GM18508 (cell line): ENCODE measurements at regions not wholly inside any gene's neighbourhood (a gene's known extent, or its start where the extent isn't known, plus 50 kb on each side); places are given as distances from the start of the nearest gene placed in this dataset.

Source experiments
- ATAC-seq: cut with Tn5 transposase; IDR thresholded peaks from one replicate; pipeline ENCODE4 v1.9.1; 2021; ENCODE audit warnings: moderate number of reproducible peaks; ENCODE audit not compliant: insufficient read depth, unreplicated experiment

DNA sequence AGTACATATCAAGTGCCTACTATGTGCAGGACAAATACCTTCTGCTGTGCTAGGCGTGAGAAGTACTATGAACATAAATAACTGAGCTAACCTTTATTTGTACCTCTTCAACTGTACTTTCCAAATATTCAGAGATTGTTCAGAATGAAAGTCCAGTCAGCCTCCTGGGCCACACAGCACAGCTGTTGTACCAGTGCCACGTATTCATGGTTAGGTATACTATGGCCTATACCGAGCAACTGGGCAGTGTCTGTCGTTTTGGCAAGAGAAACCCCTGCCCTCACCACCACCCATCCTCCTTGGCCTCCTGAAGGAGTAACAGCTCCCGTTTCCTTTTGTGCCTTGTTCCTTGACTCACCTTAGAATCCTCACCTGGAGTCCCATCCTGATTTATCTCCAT is 53.0 kb downstream of the RASSF10 start:
- ATAC-seq: no peak

DNA sequence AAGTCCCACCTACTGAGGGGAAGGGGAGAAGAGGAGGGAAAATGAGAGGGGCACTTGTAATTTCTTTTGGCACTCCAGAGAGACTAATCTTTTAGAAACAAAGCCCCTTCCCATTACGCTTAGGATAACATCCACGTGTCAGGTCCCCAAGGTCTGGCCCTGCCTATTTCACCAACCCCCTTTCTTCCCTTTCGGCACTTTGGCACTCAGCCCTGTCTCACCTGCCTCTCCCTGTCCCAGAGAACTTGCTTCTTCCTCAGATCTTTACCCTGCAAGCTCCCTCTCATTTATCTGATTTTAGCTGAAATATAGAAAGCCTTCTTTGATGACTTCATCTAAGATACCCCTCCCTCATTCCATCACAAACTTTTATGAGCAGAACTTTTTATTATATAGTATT is 55.5 kb downstream of the RASSF10 start:
- no peak for ATAC-seq

DNA sequence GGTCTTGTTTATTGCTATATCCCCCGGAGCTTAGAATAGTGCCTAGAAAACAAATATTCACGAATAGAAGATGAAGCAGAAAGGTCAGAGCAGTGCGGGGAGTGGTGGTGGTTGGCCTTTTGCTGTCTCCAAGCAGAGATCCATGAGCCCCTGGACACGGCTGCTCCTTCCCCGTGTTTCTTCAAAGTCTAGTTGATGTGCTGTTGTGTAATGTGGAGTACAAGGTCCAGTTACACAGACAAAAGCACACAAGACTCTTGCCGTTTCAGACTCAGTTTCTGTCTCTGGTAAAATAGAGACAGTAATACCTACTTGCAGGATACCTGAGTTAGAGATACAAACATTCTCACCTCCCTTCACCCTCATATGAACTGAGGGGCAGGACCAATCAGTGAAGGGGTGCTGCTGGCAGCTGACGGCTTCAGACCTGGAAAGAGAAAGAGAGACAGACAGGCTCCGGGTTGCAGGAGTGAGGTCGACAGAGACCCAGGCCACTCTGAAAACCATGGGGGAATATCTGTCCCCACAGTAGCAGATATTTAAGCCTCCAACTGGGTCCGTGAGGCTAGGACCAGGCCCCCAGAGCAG is 56.2 kb downstream of the RASSF10 start:
- ATAC-seq: no peak

DNA sequence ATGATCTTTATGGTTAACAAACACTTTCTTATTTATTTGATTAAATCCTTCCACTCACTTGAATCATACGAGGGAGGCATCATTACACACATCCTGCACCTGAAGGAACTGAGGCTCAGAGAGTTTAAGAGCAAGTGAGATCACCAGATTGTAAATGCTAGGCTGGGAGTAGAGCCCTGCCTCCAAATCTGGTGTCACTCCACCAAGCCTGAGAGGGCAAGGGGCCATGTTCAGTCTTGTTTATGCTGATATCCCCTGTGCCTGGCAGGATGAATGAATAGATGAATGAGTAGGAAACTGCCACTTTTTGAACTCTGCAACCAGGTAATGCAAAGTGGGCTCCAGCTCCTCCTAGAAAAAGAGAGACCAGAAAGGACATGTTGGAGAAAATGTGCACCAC is 59.1 kb downstream of the RASSF10 start:
- no peak for ATAC-seq

DNA sequence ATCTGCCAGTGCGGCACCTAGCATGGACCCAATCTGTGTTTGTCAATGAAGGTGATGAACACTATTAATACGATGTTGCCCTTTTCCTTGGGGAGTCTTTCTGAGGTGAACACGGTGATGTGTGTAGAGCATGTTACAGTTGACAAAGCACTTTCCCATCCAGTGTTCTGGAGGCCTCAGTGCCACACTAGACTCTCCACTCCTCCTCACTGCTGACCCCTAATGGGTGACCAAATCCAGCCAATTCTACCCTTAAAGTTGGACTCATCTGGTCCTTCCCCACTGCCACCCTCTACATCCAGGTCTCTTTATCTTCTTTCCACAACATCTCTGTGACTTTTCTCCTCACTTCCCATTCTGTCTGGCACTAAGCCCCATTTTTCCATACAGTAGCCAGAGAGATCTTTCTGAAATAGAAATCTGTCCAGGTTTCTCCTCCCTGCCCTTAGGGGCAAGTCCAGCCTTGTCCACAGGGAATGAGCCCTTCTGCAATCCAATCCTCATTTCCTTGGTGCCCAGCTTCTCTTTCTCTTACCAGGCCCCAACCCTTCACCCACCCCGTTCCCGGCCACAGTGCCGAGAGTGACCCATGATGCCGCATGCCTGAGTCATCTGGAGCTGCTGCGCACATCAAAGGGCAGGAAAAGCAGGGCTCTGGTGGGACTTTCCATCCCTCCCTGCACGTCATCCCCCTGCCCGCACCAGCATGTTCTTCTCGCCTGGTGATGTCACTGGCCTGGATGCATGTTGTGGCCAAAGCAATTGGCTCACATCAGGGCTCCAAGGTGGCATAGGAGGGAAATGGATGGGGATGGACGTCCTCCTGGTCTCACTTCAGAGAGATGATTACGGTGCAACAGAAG is 64.2 kb downstream of the RASSF10 start:
- no peak for ATAC-seq

DNA sequence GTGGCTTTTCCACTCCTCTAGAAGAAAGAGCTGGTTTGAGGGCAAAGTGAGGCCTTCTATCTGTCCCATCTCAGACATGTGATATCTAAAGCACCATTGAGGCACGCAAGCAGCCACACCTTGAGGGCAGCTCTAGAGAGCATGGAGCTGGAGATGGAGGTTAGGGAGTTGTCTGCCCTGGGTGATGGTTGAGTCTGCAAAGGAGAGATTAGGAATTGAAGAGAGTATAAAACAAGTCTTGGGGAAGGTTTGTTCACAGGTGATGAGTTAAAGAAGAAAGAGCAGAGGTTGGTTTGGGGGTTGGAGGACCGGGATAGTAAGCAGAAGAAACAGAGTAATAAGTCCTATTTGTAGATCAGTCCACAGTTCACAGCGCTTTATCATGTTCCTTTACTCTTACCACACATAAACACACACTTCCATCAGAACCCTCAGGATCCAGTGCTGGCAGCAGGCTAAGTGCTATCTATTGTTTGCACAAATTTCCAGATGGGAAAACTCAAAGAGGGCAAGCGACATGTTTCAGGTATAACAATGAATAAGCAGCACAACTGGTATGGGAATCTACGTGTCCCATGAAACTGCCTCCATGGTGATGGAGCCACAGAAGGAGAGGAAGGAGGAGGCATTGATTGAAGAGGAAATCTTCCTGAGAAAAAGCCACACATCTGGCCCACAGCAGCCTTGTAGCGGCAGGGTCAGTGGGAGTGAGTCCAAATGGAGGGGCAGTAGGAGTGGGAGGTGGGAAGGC is 65.8 kb downstream of the RASSF10 start:
- ATAC-seq: no peak

DNA sequence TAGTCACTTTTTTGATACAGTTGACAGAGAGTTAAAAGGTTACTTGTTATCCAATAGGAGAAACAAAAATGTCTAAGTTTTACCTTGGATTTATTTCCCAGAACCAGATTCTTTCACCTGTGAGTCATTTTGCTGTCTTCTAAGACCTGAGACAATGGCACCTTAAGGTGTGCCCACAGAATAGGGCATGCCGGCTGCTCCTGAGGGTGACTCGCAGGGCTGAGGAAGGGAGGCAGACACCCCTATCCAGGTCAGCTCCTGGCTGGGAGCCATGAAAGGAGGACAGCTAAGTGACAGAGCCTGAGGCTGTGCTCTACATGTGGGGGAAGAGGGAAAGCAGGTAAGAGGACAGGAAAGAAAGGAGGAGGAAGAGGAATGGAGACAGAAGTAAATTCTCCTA is 67.8 kb downstream of the RASSF10 start:
- ATAC-seq: no peak

DNA sequence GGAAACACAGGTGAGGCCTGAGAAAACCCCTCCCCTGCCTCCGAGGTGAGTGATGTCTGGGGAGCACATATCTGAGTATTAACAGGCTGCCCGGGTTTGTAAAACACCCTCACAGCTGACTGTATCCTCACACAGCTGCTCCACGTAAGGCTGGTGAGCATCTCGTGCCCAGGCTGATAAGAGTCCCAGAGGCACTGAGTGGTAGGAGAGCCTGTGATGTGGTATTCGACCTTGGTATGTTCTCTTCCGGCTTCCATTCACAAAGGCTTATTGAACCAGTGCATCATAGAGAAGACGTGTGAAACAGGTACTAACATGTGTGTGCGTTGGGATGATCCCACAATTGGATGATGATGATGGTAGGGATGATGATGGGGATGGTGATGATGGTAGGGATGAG is 71.7 kb downstream of the RASSF10 start:
- ATAC-seq: no peak

DNA sequence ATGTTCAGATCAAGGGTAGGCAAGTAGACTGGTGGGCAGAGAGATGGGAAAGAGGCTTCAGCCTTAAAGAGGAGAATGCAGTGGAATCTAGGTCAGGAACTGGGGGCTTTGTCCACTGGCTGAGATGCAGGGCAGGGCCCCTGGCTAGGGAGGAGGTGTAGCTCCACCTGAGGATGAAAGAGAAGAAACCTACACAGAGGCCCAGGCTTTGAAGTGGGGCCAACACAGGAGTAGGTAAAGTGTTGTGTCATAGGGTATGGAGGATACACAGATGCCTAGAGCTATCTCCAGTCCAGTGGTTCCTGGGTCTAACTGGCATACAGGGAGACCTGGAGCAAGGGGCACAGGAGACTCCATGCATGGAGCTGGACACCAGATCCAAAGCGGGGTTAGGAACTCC is 73.5 kb downstream of the RASSF10 start:
- no peak for ATAC-seq

DNA sequence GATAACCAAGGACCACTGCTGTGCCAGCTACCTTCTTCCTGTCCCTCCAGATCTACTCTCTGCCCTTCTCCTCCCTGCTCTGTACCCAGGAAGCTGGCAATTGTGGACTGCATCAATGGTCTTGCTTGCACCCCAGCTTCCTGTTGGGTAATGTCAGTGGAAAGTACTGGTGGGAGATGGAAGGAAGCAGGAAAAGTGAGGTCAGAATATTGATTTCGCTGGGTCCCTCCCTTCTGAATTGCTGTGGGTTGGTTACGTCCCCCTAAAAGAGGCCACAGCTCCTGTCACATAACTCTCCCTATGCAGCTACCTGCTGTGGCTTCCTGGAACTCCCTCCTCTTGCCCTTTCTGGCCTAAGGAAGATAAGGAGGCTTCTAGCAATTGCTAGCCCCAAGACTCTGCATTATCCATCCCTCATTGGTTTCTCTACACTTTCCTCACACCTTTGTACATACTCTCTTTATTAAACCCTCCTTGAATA is 81.2 kb downstream of the RASSF10 start:
- no peak for ATAC-seq

DNA sequence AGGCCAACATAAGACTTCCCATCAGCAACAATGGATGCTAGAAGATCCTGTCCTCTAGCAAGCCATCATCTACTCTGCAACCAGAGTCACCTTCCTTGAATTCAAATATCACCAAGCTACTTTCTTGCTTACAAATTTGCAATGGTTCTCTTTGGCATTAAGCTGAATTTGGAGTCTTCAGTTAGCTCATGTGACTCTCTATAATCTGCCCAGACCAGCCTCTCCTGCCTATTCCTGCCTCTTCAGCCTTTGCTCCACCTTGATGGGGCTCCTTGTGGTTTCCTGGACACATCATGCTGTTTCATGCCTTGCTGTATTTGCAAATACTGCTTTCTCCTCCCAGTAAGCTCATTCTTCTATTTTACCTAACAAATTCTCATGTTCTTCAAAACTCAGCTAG is 82.3 kb downstream of the RASSF10 start:
- no peak for ATAC-seq

DNA sequence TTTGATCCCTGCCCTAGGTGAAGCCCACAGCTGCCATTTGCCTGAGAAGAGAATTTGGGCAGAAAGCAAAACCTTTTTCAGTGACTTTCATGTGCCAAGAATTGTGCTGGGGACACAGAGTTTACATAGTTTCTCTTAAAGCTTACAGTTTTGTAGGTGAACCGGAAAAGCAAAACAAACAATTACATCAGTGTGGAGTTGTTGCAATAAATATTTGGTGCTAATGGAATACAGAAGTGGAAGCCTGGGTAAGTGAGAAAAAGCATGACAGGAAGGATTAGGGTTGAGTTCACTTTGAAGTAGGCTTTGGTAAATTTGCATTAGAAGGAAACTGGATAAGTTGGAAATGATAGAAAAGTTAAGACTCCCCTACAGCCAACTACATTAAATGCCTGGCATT is 82.7 kb downstream of the RASSF10 start:
- ATAC-seq: no peak

DNA sequence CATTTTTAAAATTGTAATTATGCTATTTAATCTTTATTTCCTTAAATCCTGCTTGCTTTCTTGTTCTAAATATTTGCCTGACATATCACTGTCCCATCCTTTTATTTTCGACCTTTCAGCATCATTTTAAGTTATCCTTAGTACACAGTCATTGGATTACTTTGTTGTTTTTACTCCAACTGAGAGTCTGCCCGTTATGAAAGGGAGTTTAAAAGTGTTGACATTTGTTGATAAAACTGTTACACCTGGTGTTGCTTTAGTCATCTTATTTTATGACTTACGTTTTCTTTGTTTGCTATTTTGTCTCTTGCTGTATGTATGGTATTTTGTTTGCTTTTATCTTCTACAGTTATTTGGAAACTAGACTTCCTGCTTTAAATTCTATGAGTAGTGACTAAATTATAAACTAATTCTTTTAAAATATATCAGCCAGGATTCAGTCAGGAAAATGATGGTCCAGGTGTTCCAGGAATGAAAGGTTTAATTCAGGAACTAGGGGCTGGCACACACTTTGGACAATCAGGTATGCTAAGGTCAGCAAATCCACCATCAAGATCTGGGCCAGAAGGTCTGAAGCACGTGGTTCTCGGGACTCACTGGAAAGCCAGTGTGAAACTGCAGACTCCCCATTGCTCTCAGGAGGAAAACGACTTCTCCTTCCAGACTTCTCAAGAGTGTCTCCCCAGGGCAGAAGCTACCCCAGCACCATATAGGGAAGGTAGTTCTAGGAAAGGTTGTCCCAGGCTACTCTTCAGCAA is 86.0 kb downstream of the RASSF10 start:
- no peak for ATAC-seq

DNA sequence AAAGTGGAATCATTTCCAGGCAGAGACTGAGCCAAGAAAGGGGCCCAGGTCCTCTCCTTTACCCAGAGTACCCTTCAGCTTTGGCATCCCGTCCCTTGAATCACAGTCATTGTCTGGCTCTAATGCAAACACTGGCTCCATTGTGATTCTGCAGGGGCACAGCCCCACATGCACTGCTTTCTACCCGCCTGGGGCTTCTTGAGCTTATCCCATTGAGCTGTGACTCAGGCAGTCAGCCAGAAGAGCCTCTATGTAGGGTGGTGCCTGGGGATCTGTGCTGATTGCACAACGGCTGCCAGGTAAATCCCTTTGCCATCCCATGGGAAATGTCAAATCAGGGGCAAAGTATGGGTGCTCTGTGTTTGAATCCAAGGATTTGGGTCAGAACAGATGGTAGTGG is 88.9 kb downstream of the RASSF10 start:
- ATAC-seq: no peak

DNA sequence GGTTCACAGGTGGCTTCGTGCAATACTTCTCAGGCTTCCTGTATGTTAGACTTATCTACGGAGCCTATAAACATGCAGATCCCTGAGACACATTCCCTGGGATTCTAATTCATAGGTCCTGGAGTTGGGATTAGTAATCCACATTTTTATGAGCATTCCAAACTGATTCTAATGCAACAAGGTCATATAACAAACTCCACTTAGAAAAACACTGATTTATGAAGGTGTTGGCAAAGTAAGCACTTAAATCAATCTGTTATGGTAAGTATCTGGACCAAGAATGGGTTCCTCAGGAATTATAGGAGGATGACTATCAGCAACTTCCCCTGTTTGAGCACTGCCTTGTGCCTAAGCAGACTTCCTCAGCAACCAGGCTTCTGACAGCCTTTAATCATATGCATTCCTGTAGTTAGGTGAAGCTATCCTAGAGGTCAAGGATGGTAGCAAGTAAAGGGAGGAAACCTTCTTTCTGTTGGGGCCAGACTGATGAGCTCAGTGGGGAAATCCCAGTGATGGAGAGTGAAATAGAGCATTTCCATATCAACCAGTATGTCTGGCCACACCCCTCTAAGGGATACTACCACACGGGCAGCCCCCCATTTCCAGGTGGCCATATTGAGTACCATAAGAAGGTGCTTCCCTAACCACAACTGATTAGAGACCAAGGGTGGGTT is 89.6 kb downstream of the RASSF10 start:
- no peak for ATAC-seq

DNA sequence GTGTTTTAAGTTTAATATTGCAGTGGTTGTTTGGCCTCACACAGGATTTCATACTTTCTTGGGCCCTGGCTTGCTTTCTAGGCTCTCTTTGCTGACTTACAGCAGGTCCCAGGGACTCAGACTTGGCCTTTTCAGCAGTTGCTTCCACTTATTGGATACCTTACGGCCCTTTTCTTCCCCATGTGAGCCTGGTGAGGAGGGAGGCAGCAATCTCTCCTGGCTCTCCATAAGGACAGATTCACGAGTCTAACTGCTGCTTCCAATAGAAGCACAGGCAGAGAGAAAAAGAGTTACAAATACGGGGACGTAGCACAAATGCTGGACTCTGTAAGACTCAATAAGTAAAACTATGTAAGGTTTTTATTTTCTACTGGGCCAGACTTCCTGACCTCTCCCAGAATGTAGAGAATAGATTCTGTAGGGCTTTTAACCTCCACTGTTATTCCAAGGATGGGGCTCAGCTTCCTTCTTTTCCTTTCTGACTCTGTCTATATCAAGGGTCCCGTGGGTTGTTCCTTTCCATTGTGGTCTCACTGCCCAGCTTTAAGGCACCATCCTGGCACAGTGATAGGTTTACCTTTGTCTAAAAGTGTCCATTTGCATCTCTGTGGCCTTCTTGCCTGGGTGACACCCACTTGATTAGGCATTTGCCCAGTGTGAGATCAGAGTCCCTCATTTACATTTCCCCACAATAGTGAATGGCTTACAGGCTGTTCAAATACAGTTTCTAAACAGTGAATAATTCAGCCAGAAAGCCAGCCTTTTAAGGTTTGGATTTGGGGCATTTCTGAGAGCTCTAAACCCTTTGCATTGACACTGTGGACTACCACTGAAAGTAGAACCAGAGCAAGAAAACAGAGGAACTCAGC is 92.8 kb downstream of the RASSF10 start:
- ATAC-seq: no peak

DNA sequence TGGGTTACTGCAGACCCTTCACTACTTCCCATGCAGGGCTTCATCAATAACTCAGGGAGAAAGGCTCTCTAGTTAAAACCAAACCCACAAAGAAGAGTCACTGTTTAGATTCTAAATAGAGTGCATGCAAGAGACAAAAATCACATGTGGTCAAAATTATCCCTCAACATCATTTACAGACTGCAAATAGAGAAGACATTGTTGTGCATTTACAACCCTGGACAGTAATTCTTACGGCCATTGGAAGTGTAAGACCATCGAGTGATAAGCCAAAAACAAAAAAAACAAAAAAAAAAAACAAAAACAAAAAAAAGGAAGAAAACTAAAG is 93.4 kb downstream of the RASSF10 start:
- no peak for ATAC-seq

DNA sequence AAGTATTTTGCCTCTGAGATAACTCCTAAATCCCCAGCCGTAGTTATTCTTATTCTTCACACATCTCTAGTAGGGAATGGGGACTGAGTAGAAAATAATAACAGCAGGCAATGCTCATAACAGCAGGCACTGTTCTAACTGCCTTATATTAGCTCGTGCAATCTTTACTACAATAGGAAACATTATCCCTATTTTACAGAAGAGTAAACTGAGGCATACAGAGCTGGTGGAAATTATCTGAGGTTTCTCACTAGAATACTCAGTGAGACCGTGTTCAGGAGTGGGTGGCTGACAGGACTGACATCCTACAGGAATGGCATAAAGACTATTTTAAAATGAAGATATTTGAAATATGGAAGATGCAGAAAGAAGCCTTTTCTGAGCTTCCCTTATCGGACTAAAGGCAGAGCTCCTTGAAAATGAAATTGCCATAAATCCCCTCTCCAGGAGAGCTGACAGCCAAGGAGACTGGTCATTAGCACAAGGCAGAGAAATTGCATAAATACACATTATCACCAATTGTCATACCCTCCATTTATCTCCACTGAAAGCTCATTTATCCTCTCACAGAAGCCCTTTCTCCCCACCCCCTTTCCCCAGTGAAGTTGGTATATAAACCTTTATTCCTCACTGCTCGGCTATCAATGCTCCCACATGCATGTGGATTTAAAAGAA is 93.9 kb downstream of the RASSF10 start:
- ATAC-seq: no peak
